MM.1S (cell line): ENCODE measurements at regions not wholly inside any gene's neighbourhood (a gene's known extent, or its start where the extent isn't known, plus 50 kb on each side); places are given as distances from the start of the nearest gene placed in this dataset.

Experiments
- DNase-seq: peaks from one replicate; pipeline ENCODE4 v3.0.0-alpha.2; 2015
- H2AFZ ChIP-seq: fragments of 300-600 bp; sonication (generic); 2 replicates; pipeline ENCODE4 v1.6.0; 2016; ENCODE audit warnings: antibody characterized with exemption, low read length
- H3F3A ChIP-seq: fragments of 300-600 bp; sonication (generic); 2 replicates; pipeline ENCODE4 v1.6.1; 2016; ENCODE audit warnings: mild to moderate bottlenecking, antibody characterized with exemption, low read length, moderate library complexity, mixed read lengths; ENCODE audit not compliant: insufficient read depth
- H3K27ac ChIP-seq: fragments of 300-600 bp; sonication (generic); 2 replicates; pipeline ENCODE4 v1.5.1; 2016; ENCODE audit warnings: mild to moderate bottlenecking, low read length
- H3K27me3 ChIP-seq: fragments of 300-600 bp; sonication (generic); replicated peaks from 2 replicates; pipeline ENCODE4 v1.6.0; 2016; ENCODE audit warnings: low read length; ENCODE audit not compliant: insufficient read depth
- H3K36me3 ChIP-seq: fragments of 300-600 bp; sonication (generic); replicated peaks from 2 replicates; pipeline ENCODE4 v1.6.1; 2016; ENCODE audit warnings: mild to moderate bottlenecking, low read length, mixed read lengths; ENCODE audit not compliant: insufficient read depth
- H3K4me1 ChIP-seq: fragments of 300-600 bp; sonication (generic); 2 replicates; pipeline ENCODE4 v1.6.1; 2016; ENCODE audit warnings: low read length, mixed read lengths
- H3K4me2 ChIP-seq: fragments of 300-600 bp; sonication (generic); 2 replicates; pipeline ENCODE4 v1.6.0; 2016; ENCODE audit warnings: low read depth, low read length
- H3K4me3 ChIP-seq: fragments of 300-600 bp; sonication (generic); 2 replicates; pipeline ENCODE4 v1.5.1; 2016; ENCODE audit warnings: low read length, mixed read lengths
- H3K79me2 ChIP-seq: fragments of 300-600 bp; sonication (generic); 2 replicates; pipeline ENCODE4 v1.6.1; 2016; ENCODE audit warnings: mixed run types, low read length, mixed read lengths
- H3K9ac ChIP-seq: fragments of 300-600 bp; sonication (generic); 2 replicates; pipeline ENCODE4 v1.6.1; 2016; ENCODE audit warnings: low read length, mixed read lengths
- H3K9me2 ChIP-seq: fragments of 300-600 bp; sonication (generic); replicated peaks from 2 replicates; pipeline ENCODE4 v1.6.1; 2016; ENCODE audit warnings: mild to moderate bottlenecking, low read length, mixed read lengths; ENCODE audit not compliant: insufficient read depth
- H3K9me3 ChIP-seq: fragments of 300-600 bp; sonication (generic); replicated peaks from 2 replicates; pipeline ENCODE4 v1.6.1; 2016; ENCODE audit warnings: mild to moderate bottlenecking, low read length, mixed read lengths; ENCODE audit not compliant: insufficient read depth
- H4K20me1 ChIP-seq: fragments of 300-600 bp; sonication (generic); 2 replicates; pipeline ENCODE4 v1.6.1; 2016; ENCODE audit warnings: mild to moderate bottlenecking, low read length, moderate library complexity, mixed read lengths; ENCODE audit not compliant: insufficient read depth
- EZH2 ChIP-seq: fragments of 300-600 bp; sonication (generic); optimal IDR thresholded peaks from 2 replicates; pipeline ENCODE3; 2017; ENCODE audit warnings: low read depth, mild to moderate bottlenecking, antibody characterized with exemption, low read length, mixed read lengths
- EZH2phosphoT487 ChIP-seq: fragments of 300-600 bp; sonication (generic); IDR thresholded peaks from 2 replicates; pipeline ENCODE4 v1.6.1; 2018; ENCODE audit warnings: antibody characterized with exemption, low read length
- TF ChIP-seq, protein P1 (sequence below): fragments of 300-600 bp; sonication (generic); IDR thresholded peaks from 2 replicates; pipeline ENCODE4 v1.5.1; 2016; ENCODE audit warnings: antibody characterized with exemption, low read length, mixed read lengths

- H3K4me1 ChIP-seq, result no peaks in the 10 kb centered on the region
- no peaks in the 10 kb centered on the region for H3K36me3 ChIP-seq
- H4K20me1 ChIP-seq, result no peaks in the 10 kb centered on the region
- no peaks in the 10 kb centered on the region for H3F3A ChIP-seq
- no peak for DNase-seq
- no peaks in the 10 kb centered on the region for H3K9me3 ChIP-seq
- H3K79me2 ChIP-seq, result no peaks in the 10 kb centered on the region
- H3K9me2 ChIP-seq, result no peaks in the 10 kb centered on the region
- H3K4me2 ChIP-seq, result no peak overlapping the region
- no peaks in the 10 kb centered on the region for H3K27me3 ChIP-seq
- H3K27ac ChIP-seq, result no peak overlapping the region
- no peak overlapping the region for H3K4me3 ChIP-seq
- H3K9ac ChIP-seq, result no peak overlapping the region
- no peak overlapping the region for H2AFZ ChIP-seq
- TF ChIP-seq, protein P1, sequence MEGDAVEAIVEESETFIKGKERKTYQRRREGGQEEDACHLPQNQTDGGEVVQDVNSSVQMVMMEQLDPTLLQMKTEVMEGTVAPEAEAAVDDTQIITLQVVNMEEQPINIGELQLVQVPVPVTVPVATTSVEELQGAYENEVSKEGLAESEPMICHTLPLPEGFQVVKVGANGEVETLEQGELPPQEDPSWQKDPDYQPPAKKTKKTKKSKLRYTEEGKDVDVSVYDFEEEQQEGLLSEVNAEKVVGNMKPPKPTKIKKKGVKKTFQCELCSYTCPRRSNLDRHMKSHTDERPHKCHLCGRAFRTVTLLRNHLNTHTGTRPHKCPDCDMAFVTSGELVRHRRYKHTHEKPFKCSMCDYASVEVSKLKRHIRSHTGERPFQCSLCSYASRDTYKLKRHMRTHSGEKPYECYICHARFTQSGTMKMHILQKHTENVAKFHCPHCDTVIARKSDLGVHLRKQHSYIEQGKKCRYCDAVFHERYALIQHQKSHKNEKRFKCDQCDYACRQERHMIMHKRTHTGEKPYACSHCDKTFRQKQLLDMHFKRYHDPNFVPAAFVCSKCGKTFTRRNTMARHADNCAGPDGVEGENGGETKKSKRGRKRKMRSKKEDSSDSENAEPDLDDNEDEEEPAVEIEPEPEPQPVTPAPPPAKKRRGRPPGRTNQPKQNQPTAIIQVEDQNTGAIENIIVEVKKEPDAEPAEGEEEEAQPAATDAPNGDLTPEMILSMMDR, result no peak
- TF ChIP-seq EZH2, result no peak
- no peak for TF ChIP-seq EZH2phosphoT487
Observed at GRCh38 chr7:22008087-22008486, 62.4 kb upstream of the CDCA7L start.

GRCh38 chr7:22005151-22005550 lies 59.5 kb upstream of the CDCA7L start:
- H3K9me3 ChIP-seq, result no peaks in the 10 kb centered on the region
- no peak overlapping the region for H3K27ac ChIP-seq
- H3K36me3 ChIP-seq, result no peaks in the 10 kb centered on the region
- H3K79me2 ChIP-seq, result no peaks in the 10 kb centered on the region
- H4K20me1 ChIP-seq, result no peaks in the 10 kb centered on the region
- no peak overlapping the region for H3K9ac ChIP-seq
- H3K9me2 ChIP-seq, result no peaks in the 10 kb centered on the region
- no peak overlapping the region for H3K4me2 ChIP-seq
- DNase-seq, result no peak
- no peak overlapping the region for H2AFZ ChIP-seq
- no peak for TF ChIP-seq EZH2phosphoT487
- TF ChIP-seq EZH2, result no peak
- TF ChIP-seq, protein P1, result no peak
- no peak overlapping the region for H3K4me3 ChIP-seq
- H3K4me1 ChIP-seq, result no peaks in the 10 kb centered on the region
- H3K27me3 ChIP-seq, result no peaks in the 10 kb centered on the region
- no peaks in the 10 kb centered on the region for H3F3A ChIP-seq

DNA sequence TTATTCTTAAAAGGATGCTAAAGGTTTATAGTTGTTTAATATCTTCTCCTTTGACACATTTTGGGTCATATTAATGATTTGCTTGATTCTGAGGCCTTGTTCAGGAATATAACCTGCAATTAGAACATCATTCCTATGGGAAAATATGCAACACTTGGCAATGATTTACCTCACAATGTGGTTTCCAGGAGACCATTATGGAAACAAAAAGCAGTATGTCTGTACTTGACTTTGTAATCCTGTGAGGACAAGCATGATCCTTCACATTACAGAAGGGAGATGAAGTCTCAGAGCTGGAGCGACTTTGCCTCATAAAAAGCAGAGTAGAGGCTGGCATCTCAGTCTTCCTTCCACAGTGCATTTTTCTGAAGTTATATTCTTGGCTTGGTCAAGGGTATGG lies 57.0 kb upstream of the CDCA7L start:
- H2AFZ ChIP-seq, result no peak overlapping the region
- DNase-seq, result no peak

More for the DNA sequence above, 57.0 kb upstream of the CDCA7L start:
- no peak overlapping the region for H3K4me3 ChIP-seq
- no peaks in the 10 kb centered on the region for H3K9me3 ChIP-seq
- no peaks in the 10 kb centered on the region for H4K20me1 ChIP-seq
- no peaks in the 10 kb centered on the region for H3K36me3 ChIP-seq
- no peak overlapping the region for H3K27ac ChIP-seq
- H3K4me1 ChIP-seq, result no peaks in the 10 kb centered on the region
- no peak overlapping the region for H3K9ac ChIP-seq
- no peaks in the 10 kb centered on the region for H3F3A ChIP-seq
- no peak overlapping the region for H3K4me2 ChIP-seq
- no peaks in the 10 kb centered on the region for H3K27me3 ChIP-seq
- no peaks in the 10 kb centered on the region for H3K79me2 ChIP-seq
- no peaks in the 10 kb centered on the region for H3K9me2 ChIP-seq
- TF ChIP-seq, protein P1, result no peak
- TF ChIP-seq EZH2 (no peak), EZH2phosphoT487 (no peak)
